ENCODE measurements at regions not wholly inside any gene's neighbourhood (a gene's known extent, or its start where the extent isn't known, plus 50 kb on each side); places are given as distances from the start of the nearest gene placed in this dataset.
A peak's percentile ranks its signal among the peaks of the same experiment; 100 is the strongest.

- Histone ChIP-seq H3K79me1 (ENCODE audit: low read depth, low read length) (no peaks in the 10 kb centered on the region), H4K8ac (ENCODE audit: extremely low read depth, insufficient read depth, low read length) (no peak overlapping the region), H3K27ac (ENCODE audit: low read depth, low read length) (no peak overlapping the region), H2BK120ac (replicated peaks; ENCODE audit: low read depth, low read length) (no peak overlapping the region), H3K23ac (ENCODE audit: insufficient read length) (no peak overlapping the region), H2BK12ac (ENCODE audit: low read depth, low read length) (no peak overlapping the region), H3K4me1 (replicated peaks in 1 of 4; ENCODE audit: control insufficient read depth in 3 of 4, insufficient read depth in 4 of 4, low read length in 3 of 4) (no peaks in the 10 kb centered on the region), H2BK15ac (ENCODE audit: low read length) (no peak overlapping the region), H3K79me2 (ENCODE audit: control insufficient read depth in 1 of 2, insufficient read depth in 2 of 2, low read length in 2 of 2) (no peaks in the 10 kb centered on the region), H4K5ac (ENCODE audit: insufficient read length, low read depth, low read length) (no peak overlapping the region), H3K4me2 (ENCODE audit: insufficient read depth in 1 of 2, low read depth in 2 of 2, low read length in 2 of 2) (no peak overlapping the region), H2AK5ac (ENCODE audit: low read depth, low read length) (no peak overlapping the region), H2BK5ac (ENCODE audit: low read depth, low read length) (no peak overlapping the region), H3K9me3 (ENCODE audit: insufficient read depth in 2 of 2, low read depth in 1 of 2, low read length in 1 of 2) (no peaks in the 10 kb centered on the region), H3K4me3 (ENCODE audit: extremely low read depth in 1 of 4, insufficient read depth in 2 of 4, low read depth in 3 of 4, low read length in 4 of 4) (no peak overlapping the region), H2BK20ac (ENCODE audit: low read length) (no peak overlapping the region), H3K9ac (replicated peaks in 1 of 4; ENCODE audit: extremely low read depth in 1 of 4, low read depth in 3 of 4, low read length in 3 of 4) (no peak overlapping the region), H2AFZ (ENCODE audit: low read length) (no peak overlapping the region), H4K20me1 (replicated peaks in 1 of 2; ENCODE audit: control insufficient read depth in 1 of 2, insufficient read depth in 2 of 2, low read length in 2 of 2) (no peaks in the 10 kb centered on the region), H3K14ac (ENCODE audit: insufficient read length) (no peak overlapping the region), H3K18ac (ENCODE audit: extremely low read depth, low read length) (no peak overlapping the region), H4K91ac (replicated peaks; ENCODE audit: insufficient read length, low read length) (no peak overlapping the region), H3K4ac (replicated peaks; ENCODE audit: insufficient read length, low read depth, low read length) (no peak overlapping the region), H3K23me2 (ENCODE audit: low read depth, low read length) (no peaks in the 10 kb centered on the region), H3K56ac (replicated peaks; ENCODE audit: insufficient read length, low read depth, low read length) (no peak overlapping the region), H3K36me3 (ENCODE audit: control insufficient read depth in 2 of 4, insufficient read depth in 4 of 4, low read length in 3 of 4) (no peaks in the 10 kb centered on the region), H3K27me3 (replicated peaks in 1 of 4; ENCODE audit: control insufficient read depth in 3 of 4, extremely low read depth in 1 of 4, insufficient read depth in 3 of 4, low read length in 3 of 4) (no peaks in the 10 kb centered on the region)
- no peak for FAIRE-seq
- POLR2A ChIA-PET (ENCODE audit: partially characterized antibody): no interaction called here
- CTCF ChIA-PET (ENCODE audit: partially characterized antibody): no interaction called here
- WGBS, 2 experiments (ENCODE audit: extremely low coverage in 1 of 2, insufficient coverage in 1 of 2, insufficient read length in 1 of 2, insufficient replicate concordance in 2 of 2, low coverage in 1 of 2, low lambda C conversion rate in 2 of 2, missing lambda C conversion rate in 1 of 2): 83% methylated on average over 4 of the region's 4 CpGs; no CpG with 5 or more reads in 1 of the 2 experiments
- DNase-seq (ENCODE audit: low read depth in 1 of 2, low spot score in 2 of 2): no peak
- TF ChIP-seq SP2 (IDR thresholded peaks at IDR 0.05; ENCODE audit: low read length) (no peak), POU5F1 (IDR thresholded peaks at IDR 0.05; ENCODE audit: low read depth, low read length) (0 out of 2 replicates have a peak, but pooled peaks have one; percentile 48)
These were observed 116.9 kb upstream of the ZKSCAN2 start for GRCh38 chr16:25374556-25374955.

Data from H1 (cell line).